GM18519 (cell line): ENCODE measurements at regions not wholly inside any gene's neighbourhood (a gene's known extent, or its start where the extent isn't known, plus 50 kb on each side); places are given as distances from the start of the nearest gene placed in this dataset.
"Not testable (repeated sequence)": the region's sequence is repeated elsewhere in the genome, so short reads cannot be mapped to it uniquely, and the experiment has no call there.

Experiments
- ATAC-seq: cut with Tn5 transposase; IDR thresholded peaks from one replicate; pipeline ENCODE4 v1.9.1; 2021; ENCODE audit warnings: mild to moderate bottlenecking, moderate library complexity; ENCODE audit not compliant: unreplicated experiment, low FRiP score

DNA sequence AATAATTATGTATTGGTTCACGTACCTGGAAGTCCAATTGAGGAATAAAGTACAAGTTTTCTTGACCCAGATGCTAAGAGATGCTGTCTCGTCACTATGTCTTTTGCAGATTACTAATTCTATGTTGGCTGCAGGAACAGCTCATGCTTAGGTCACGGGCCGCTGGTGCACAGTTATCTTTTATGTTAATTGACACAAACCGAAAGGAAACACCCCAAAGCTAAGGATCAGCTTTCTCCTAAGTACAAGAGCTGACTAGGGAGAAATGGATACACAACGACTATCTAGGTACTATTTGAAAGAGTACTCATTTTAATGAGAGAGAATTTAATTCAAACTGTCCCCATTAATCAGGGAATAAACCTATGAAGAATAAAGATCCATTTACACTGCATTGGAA lies 217.7 kb upstream of the SLC35G4 start:
- no peak for ATAC-seq

DNA sequence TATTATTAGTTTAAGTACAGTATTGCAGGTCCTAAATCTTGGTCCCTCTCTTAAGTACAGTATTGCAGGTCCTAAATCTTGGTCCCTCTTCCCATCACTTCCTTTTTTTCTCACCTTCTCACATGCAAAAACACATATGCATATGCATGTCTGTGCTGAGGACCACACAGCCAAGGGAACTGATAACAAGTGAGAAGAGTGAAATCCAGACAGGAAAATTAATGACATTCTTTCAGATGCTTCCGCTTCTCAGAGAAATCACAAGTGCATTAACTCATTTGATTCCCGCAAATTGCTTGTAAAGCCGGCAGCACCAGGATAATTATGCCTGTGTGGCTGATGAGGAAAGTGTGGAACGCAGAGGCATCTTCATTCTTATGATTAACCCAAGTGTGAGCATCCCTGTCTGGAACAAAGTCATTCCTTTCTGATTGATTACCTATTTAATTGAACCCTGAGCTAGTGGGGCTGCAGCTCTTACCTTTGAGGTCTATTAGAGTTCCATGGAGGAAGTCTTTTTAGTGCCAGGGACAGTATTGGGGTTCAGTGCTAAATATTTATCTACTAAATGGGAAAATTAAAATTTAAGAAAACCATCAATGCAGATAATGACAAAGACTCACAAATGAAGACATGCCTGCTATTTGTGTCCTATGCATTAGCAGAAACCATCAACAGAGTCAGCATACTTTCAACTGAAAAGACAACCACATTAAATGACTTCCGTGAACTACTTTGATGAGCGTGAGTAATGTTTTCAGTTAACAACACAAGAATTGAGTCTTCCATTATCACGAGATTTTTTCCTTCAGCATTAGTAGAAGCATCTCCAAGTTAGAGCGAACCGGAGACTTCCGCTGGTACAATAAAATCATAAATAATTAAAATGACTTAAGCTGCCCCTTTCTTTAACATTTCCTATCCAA lies 220.4 kb upstream of the SLC35G4 start:
- no peak for ATAC-seq

DNA sequence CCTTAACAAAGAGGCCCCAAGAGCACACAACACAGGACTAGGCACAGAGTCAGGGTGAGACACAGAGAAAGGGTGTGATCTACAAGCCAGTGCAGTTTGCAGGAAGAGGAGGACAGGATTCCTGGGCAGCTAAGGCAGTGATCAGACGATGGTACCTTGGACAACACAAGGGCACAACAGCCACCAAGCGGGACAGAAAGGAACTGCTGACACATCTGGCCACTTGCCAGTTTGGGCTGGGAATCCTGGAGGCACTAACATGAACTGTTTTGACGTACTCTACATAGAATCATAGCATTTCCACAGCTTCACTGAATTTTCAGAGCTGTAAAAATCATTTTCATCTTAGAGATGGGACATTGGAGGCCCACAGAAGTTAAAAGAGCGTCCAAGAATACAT lies 221.5 kb upstream of the SLC35G4 start:
- no peak for ATAC-seq

DNA sequence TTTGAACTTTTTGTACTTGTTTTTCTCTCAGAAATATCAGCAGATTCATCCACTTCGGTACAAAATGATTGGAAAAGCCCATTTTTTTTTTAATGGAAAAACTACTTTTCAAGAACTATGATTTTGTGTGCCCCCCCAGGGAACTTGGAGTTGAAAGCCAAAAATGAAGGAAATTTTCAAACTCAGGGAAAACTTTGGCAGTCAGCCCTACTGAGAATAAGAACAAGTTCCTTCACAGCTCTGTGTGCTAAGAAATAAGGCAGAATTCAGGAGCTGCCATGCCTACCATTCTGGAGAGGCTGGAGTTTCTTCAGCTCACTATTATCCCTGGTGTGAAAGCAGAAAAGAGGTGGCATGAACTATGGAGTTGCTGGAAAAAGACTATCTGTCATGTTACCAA lies 226.0 kb upstream of the SLC35G4 start:
- no peak for ATAC-seq

DNA sequence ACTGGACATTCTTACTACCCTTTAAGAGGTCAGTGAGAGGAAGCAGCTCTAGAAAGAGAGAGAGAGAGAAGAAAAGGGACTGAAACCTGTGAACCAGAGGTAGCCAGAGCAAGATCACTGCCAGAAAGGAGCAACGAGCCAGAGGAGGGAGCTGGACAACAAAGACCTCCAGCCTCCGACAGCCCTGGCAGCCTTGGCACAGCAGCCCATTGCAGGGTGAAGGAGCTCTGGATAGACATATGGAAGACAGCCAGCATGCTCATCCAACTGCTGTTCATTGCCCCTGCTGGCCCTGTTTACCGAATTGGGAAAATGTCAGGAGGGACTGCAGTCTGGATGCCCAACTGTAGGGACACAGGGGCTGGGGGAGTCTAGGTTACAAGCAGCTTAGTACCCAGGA lies 228.4 kb upstream of the SLC35G4 start:
- no peak for ATAC-seq

DNA sequence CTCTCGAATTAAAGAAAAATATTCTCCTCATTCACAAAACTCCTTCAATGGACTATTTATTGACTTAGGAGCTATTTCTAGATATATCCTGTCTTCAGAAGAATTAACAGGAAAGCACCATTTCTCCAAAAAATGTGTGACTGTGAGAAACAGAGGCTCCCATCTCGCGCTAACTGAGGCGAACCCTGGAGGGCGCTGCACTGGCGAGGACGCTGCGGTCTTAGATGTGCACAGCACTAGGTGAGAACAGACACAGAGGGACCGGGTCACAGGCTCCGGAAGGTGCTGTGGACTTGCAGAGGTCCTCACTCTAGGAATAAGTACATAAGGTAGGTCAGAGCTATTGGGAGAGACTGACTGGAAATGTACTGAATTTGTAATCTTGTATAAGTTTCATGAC lies 229.7 kb upstream of the SLC35G4 start:
- ATAC-seq, result no peak

DNA sequence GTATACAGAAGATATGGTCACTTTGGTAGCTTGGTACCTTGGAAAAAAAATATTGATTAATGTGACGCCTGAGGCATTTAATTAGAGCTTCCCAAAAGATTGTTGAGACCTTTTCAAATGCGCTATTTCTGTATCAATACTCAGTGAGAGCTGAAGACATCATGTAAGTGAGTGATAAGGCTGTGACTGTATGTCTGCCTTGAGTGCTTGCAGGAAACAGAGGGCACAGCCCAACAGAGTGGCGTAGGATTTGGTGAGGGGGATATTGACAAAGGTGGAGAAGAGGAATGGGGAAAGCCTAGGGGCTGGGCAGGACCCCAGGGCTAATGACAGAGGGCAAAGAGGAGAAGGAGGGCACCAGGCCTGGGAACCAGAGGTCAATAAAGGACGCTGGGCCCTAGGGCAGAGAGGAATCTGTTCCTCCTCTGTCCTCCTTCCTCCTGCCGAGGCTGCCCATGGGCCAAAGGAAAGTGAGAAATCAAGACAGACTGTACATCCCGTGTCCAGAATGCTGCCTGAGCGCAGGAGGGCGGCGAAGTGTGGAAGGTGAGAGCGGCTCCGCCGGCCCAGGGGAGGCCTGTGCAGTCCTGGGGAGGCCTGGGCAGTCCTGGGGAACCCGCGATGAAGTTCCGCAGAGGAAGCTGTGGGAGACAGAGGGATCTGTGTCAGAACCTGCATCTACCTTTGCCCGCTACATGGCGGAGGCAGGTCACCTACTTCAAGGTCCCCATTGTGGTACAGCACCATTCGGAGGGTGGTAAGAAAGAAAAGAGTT lies 228.6 kb upstream of the PIEZO2 start:
- ATAC-seq, result no peak

DNA sequence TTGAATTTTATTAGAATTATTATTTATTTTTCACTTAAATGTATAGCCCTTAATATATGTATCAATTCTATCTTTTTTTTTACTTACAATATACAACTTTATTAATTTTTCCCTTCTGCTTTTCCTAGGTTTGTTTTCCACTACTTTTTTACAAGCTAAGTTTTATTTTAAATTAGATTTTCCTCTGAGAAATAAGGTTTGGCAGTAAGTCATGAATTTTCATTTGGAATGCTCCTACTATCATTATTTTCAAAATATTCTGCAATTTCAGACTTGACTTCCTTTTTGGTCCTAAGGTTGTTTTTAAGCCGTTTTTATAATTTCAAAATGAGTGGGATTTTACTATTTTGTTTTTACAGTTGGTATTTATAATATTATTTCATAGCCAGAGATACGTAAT lies 222.8 kb upstream of the PIEZO2 start:
- ATAC-seq, result no peak

DNA sequence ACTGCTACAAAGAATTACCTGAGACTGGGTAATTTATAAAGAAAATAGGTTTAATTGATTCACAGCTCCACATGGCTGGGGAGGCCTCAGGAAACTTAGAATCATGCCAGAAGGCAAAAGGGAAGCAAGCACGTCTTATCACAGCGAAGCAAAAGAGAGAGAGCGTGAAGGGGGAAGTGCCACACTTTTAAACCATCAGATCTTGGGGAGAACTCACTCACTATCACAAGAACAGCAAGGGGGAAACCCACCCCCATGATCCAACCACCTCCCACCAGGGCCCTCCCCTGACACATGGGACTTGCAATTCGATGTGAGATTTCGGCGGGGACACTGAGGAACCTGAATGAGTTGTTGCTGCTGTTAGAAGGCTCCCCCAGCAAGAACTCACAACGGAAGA lies 220.2 kb upstream of the PIEZO2 start:
- ATAC-seq, result no peak

DNA sequence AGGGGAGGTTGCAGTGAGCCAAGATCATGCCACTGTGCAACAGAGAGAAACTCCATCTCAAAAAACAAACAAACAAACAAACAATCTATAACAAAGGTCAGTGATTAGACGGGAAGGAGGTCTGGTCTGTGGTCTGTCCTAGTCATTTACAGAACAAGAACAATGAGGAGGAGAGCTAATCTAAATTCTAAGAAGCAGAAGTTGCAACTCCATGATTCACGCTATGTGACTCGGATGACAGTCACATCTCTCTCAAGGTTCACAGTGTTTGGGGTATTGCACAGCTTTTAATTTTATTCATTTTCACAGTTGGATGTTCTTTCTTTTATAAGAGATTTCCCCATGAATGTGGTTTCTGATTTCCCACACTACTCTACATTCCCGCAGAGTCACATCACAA lies 218.7 kb upstream of the PIEZO2 start:
- no peak for ATAC-seq

DNA sequence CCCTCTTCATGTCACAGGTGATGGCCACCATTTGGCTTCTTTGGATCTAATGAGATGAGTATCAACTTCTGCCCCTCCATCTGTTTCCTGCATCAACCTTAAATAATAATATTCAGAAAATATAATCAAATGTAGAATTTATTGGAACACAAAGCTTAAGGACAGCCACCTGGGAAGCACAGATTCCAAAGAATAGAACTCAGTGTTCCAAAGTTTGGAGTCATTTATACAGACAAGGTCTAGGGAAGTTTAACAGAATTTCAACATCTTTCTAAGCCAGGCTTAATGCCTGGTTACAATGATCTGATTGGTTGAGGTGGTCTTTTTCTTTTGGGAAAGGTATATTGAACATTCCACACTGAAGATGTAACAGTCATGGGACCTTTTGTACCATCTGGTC lies 218.0 kb upstream of the PIEZO2 start:
- ATAC-seq, result no peak

DNA sequence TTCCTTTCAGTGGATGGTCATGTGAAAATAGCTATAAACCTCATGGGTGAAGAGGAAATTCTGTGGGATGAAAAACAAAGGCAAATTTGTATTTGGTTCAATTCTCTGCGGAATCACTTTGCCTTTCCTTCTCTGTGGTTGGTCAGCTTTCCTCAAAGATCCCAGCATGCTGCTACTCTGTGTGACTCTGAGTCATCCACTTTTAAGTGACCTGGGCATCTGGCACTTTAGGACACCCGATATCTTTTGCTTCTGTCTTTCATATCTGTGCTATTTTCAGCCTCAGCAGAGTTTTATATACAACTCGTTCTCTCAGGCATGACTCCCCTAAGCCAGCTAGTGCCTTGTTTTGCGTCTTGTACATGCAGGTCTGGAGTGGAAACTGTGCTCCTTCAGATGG lies 217.0 kb upstream of the PIEZO2 start:
- no peak for ATAC-seq

DNA sequence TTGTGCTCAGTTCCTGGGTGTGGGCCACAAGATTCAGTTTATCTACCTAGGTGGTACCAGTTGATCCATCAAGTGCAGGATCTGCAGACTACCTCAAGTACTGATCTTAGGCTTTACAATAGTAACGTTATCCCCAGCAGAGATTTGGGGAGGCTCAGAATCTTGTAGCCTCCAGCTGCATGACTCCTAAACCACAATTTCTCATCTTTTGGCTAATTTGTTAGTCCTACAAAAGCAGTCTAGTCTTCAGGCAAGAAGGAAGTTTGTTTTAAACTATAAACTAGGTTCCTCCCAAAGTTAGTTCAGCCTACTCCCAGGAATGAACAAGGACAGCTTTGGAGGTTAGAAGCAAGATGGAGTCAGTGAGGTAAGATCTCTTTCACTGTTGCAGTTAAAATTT lies 213.5 kb upstream of the PIEZO2 start:
- ATAC-seq, result no peak

DNA sequence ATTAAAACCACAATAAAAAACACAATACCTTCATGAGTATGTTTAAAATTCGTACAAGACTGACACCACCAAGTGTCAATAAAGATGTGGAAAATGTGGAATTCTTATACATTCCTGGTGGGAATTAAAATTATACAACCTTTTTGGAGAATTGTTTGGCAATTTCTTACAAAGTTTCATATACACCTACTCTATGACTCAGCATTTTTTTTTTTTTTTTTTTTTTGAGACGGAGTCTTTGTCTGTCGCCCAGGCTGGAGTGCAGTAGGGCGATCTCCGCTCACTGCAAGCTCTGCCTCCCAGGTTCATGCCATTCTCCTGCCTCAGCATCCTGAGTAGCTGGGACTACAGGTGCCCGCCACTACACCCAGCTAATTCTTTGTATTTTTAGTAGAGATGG lies 212.5 kb upstream of the PIEZO2 start:
- not testable (repeated sequence) for ATAC-seq

DNA sequence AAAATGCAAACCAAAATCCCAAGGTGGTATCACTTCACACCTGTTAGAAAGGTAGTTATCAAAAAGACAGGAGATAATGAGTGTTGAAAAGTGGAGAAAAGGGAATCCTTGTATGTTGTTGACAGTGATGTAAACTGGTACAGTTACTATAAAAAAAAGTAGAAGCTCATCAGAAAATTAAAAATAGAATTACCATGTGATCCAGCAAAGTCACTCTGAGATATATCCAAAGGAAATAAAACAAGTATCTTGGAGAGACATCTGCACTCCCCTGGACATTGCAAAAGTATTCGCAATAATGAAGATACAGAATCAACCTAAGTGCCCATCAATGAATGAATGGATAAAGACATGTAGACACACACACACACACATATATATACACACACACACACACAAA lies 208.3 kb upstream of the PIEZO2 start:
- no peak for ATAC-seq

DNA sequence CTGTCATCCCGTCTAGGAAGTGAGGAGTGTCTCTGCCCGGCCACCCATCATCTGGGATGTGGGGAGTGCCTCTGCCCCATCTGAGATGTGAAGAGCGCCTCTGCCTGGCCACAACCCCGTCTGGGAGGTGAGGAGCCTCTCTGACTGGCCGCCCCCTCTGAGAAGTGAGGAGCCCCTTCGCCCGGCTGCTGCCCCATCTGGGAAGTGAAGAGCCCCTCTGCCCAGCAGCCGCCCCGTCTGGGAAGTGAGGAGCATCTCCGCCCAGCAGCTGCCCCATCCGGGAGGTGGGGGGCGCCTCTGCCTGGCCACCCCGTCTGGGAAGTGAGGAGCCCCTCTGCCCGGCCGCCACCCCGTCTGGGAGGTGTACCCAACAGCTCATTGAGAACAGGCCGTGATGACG lies 195.2 kb upstream of the PIEZO2 start:
- ATAC-seq, result not testable (repeated sequence)

DNA sequence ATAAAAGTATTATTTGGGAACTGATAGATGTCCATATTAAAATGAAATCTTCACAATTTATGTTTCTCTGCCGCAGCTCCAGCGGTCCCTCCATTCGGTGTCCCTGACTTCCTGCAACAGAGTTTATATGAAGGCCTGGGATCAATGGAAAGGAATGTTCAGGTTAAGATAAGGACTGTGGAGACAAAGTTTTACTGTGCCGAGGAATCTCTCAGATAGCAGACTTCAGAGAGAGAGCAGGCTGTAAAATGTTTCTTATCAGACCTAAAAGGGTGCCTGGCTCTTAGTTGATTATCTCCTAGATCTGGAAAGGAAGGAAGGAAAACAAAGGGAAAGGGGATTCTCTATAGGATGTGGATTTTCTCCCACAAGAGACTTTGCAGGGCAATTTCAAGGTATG lies 193.7 kb upstream of the PIEZO2 start:
- ATAC-seq, result no peak

DNA sequence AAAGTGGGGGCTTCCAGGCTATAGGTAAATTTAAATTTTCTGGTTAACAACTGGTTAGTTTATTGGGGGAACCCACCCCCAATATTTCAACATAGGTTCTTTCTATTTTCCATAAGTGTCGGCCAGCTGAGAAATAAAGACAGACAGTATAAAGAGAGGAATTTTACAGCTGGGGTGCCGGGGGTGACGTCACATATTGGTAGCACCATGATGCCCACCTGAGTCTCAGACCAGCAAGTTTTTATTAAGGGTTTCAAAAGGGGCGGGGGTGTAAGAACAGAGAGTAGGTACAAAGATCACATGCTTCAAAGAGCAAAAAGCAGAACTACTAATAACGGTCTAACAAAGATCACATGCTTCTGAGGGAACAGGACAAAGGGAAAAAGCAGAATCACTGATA lies 192.7 kb upstream of the PIEZO2 start:
- not testable (repeated sequence) for ATAC-seq

DNA sequence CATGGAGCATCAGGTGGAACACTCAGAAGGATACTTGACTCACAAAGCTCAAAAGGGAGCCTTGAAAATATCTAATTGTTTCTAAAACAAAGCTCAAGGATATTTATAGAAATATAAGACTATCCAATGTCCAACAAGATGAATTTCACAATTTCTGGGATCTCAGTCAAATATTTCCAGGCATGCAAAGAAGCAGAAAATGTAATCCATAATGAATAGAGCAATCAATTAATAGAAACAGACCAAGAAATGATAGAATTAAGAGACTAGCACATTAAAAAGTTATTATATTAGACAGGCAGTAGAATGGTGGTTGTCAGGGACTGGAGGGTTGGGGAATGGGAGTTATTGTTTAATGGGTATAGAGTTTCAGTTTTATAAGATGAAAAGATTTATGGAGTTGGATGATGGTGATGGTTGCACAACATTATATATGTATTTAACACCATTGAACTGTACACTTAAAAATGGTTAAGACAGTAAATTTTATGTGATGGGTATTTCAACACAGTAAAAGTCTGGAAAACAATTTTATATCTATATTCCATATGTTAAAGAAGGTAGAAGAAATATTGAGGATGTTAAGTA lies 189.9 kb upstream of the PIEZO2 start:
- no peak for ATAC-seq

DNA sequence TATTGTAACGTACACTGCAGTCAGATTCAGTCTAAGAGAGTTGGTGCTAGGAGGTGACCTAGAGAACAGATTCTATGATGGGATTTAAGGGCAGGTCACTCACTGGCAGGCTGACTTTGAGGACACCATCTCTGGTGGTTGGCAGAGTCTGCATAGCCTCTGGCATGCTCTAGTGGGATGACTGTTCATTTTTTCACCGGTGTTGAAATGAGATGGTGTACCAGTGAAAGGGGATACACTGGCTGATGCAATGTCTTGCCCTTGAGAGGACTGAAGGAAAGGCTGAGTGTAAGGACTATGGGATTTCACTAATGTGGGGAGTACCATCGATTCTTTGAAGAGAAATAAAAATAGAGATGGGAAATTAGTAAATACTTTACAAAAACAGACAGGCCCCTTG lies 186.9 kb upstream of the PIEZO2 start:
- no peak for ATAC-seq

DNA sequence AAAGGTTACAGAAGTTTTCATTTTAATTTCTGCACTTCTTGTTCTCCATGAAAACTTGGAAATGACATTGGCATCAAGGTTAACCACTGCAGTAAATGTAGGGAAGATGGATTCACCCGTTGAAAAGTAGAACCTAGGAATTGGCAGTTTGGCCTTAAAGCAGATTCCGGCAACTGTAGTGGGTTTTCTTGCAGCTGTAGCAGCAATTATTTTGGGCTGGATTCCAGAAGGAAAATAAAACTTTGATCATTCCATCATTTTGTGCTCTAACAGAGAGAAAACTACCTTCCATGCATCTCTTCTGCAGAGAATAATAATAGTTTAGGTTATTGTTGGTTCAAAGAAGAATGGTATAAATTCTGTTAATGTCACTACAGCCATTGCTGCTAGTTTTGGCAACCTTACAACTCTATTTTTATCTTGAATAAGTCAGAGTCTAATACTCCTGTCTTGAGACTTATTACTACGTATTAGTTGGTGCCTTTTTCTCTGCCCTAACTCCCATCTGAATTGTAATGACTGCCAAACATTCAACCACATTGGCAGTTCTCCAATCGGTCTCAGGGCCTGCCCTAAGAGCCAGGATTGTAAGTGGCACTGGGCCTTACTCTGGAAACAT lies 178.1 kb upstream of the PIEZO2 start:
- no peak for ATAC-seq
